Jurkat, Clone E6-1 (cell line): ENCODE measurements at regions not wholly inside any gene's neighbourhood (a gene's known extent, or its start where the extent isn't known, plus 50 kb on each side); places are given as distances from the start of the nearest gene placed in this dataset.

Experiments used
- DNase-seq: peaks from one replicate; pipeline ENCODE4 v3.0.0-alpha.2; 2011; ENCODE audit warnings: low read depth, low spot score
- H3K4me3 ChIP-seq: 2 replicates; pipeline ENCODE4 v1.5.1; 2011; ENCODE audit warnings: mild to moderate bottlenecking, low read length, control low read depth, moderate library complexity

GRCh38 chr6:24987446-24988115 is 51.8 kb upstream of the RIPOR2 start:
- no peak overlapping the region for H3K4me3 ChIP-seq
- DNase-seq, result no peak

GRCh38 chr6:24988562-24988961 is 52.8 kb upstream of the RIPOR2 start:
- no peak for DNase-seq
- H3K4me3 ChIP-seq, result no peak overlapping the region

GRCh38 chr6:24990236-24990845 is 54.6 kb upstream of the RIPOR2 start:
- no peak overlapping the region for H3K4me3 ChIP-seq
- DNase-seq, result no peak

GRCh38 chr6:24990944-24991809 is 55.4 kb upstream of the RIPOR2 start:
- no peak for DNase-seq
- H3K4me3 ChIP-seq, result no peak overlapping the region

GRCh38 chr6:24991810-24992467 is 56.2 kb upstream of the RIPOR2 start:
- DNase-seq, result peak; percentile 81
- no peak overlapping the region for H3K4me3 ChIP-seq

- no peak overlapping the region for H3K4me3 ChIP-seq
- no peak for DNase-seq
Observed at GRCh38 chr6:24994812-24995211, 59.1 kb upstream of the RIPOR2 start.

- no peak overlapping the region for H3K4me3 ChIP-seq
- no peak for DNase-seq
Observed at GRCh38 chr6:24995270-24995669, 59.5 kb upstream of the RIPOR2 start.

- H3K4me3 ChIP-seq, result no peak overlapping the region
- peak; percentile 20 for DNase-seq
Observed at GRCh38 chr6:24996269-24996836, 60.6 kb upstream of the RIPOR2 start.

- no peak overlapping the region for H3K4me3 ChIP-seq
Observed at GRCh38 chr6:24997231-24997630, 61.5 kb upstream of the RIPOR2 start.

GRCh38 chr6:24997905-24998304 is 62.1 kb upstream of the RIPOR2 start:
- H3K4me3 ChIP-seq, result no peak overlapping the region
- DNase-seq, result no peak

More at GRCh38 chr6:24997231-24997630, 61.5 kb upstream of the RIPOR2 start:
- DNase-seq, result no peak

GRCh38 chr6:25002326-25003091 is 66.7 kb upstream of the RIPOR2 start:
- no peak overlapping the region for H3K4me3 ChIP-seq
- no peak for DNase-seq

GRCh38 chr6:25004357-25004756 is 68.6 kb upstream of the RIPOR2 start:
- H3K4me3 ChIP-seq, result no peak overlapping the region
- no peak for DNase-seq

GRCh38 chr6:25005010-25005409 is 69.2 kb upstream of the RIPOR2 start:
- H3K4me3 ChIP-seq, result no peak overlapping the region
- no peak for DNase-seq

GRCh38 chr6:25006075-25006474 is 70.3 kb upstream of the RIPOR2 start:
- no peak overlapping the region for H3K4me3 ChIP-seq
- no peak for DNase-seq

GRCh38 chr6:25006565-25007001 is 70.8 kb upstream of the RIPOR2 start:
- peak; percentile 53 for DNase-seq
- H3K4me3 ChIP-seq, result no peak overlapping the region

GRCh38 chr6:25007269-25007699 is 71.5 kb upstream of the RIPOR2 start:
- no peak for DNase-seq
- H3K4me3 ChIP-seq, result no peak overlapping the region

- DNase-seq, result no peak
- no peak overlapping the region for H3K4me3 ChIP-seq
Observed at GRCh38 chr6:25008707-25009392, 73.1 kb upstream of the RIPOR2 start.

GRCh38 chr6:25009393-25009710 is 73.6 kb upstream of the RIPOR2 start:
- H3K4me3 ChIP-seq, result no peak overlapping the region
- peak; percentile 81 for DNase-seq
